Stomach (tissue), 4 donors: ENCODE measurements at regions not wholly inside any gene's neighbourhood (a gene's known extent, or its start where the extent isn't known, plus 50 kb on each side); places are given as distances from the start of the nearest gene placed in this dataset.

Source experiments
- EP300 ChIP-seq: sonication (generic); formaldehyde crosslinking; IDR thresholded peaks from one replicate; pipeline ENCODE4 v1.6.1; 2017; ENCODE audit warnings: antibody characterized with exemption
- POLR2A ChIP-seq, 4 donors: fragments of 450-650 bp; IDR thresholded peaks; one replicate each; pipeline ENCODE4 v1.6.1; 2016; ENCODE audit warnings: antibody characterized with exemption in 4 of 4, control low read depth in 2 of 4, mild to moderate bottlenecking in 1 of 4, moderate library complexity in 1 of 4
- POLR2AphosphoS5 ChIP-seq, 3 donors: sonication (generic); formaldehyde crosslinking; IDR thresholded peaks; one replicate each; pipeline ENCODE4 v1.6.1; 2016; ENCODE audit warnings: antibody characterized with exemption in 3 of 3
- TF ChIP-seq, protein P1 (sequence below), 7 experiments: fragments of 450-650 bp in 4 of 7; fragments of 200-600 bp in 3 of 7; sonication (generic) in 3 of 7; IDR thresholded peaks; one replicate each; pipeline ENCODE4 v1.5.1; 2016 to 2019; ENCODE audit warnings: antibody characterized with exemption in 7 of 7, control low read depth in 2 of 7, mild to moderate bottlenecking in 1 of 7

DNA sequence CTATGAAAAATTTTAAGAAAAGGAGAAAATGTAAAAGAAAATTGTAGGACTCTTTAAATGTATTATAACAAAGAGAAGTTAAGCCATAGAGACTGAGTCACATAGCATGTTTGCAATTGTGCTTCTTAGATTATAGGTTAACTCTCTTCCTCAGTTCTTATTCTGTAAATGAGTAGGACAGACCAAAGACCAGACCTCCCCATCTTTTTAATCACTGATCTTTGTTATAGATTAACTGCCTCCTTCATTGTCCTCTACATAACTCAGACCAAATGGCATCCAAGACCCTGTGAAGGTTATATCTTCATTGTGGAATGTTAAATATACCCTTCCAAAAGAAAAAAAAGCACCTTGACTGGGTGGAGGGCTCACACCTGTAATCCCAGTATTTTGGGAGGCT, 316.9 kb upstream of the LRRTM4 start:
- TF ChIP-seq, protein P1, sequence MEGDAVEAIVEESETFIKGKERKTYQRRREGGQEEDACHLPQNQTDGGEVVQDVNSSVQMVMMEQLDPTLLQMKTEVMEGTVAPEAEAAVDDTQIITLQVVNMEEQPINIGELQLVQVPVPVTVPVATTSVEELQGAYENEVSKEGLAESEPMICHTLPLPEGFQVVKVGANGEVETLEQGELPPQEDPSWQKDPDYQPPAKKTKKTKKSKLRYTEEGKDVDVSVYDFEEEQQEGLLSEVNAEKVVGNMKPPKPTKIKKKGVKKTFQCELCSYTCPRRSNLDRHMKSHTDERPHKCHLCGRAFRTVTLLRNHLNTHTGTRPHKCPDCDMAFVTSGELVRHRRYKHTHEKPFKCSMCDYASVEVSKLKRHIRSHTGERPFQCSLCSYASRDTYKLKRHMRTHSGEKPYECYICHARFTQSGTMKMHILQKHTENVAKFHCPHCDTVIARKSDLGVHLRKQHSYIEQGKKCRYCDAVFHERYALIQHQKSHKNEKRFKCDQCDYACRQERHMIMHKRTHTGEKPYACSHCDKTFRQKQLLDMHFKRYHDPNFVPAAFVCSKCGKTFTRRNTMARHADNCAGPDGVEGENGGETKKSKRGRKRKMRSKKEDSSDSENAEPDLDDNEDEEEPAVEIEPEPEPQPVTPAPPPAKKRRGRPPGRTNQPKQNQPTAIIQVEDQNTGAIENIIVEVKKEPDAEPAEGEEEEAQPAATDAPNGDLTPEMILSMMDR (IDR thresholded peaks at IDR 0.05), result no peak
- TF ChIP-seq POLR2A (IDR thresholded peaks at IDR 0.05) (no peak), EP300 (no peak), POLR2AphosphoS5 (IDR thresholded peaks at IDR 0.05) (no peak)
